DOHH2 (cell line): ENCODE measurements at regions not wholly inside any gene's neighbourhood (a gene's known extent, or its start where the extent isn't known, plus 50 kb on each side); places are given as distances from the start of the nearest gene placed in this dataset.

Experiments
- H3F3A ChIP-seq: fragments of 200-600 bp; sonication (generic), shearing (Covaris generic); 2 replicates; pipeline ENCODE4 v1.6.0; 2016; ENCODE audit warnings: antibody characterized with exemption, mild to moderate bottlenecking; ENCODE audit not compliant: control insufficient read depth, insufficient read depth
- H3K27ac ChIP-seq: fragments of 200-600 bp; sonication (generic); 2 replicates; pipeline ENCODE4 v1.5.1; 2014; ENCODE audit warnings: low read depth, mild to moderate bottlenecking, low read length, moderate library complexity
- H3K27me3 ChIP-seq: fragments of 200-600 bp; sonication (generic); 2 replicates; pipeline ENCODE4 v1.6.1; 2014; ENCODE audit warnings: mild to moderate bottlenecking, low read length, mixed read lengths; ENCODE audit not compliant: control insufficient read depth
- H3K36me3 ChIP-seq: fragments of 200-600 bp; sonication (generic); 2 replicates; pipeline ENCODE4 v1.6.1; 2014; ENCODE audit warnings: mild to moderate bottlenecking, low read length, moderate library complexity, mixed read lengths; ENCODE audit not compliant: control insufficient read depth
- H3K4me1 ChIP-seq: fragments of 200-600 bp; sonication (generic); 2 replicates; pipeline ENCODE4 v1.6.1; 2014; ENCODE audit warnings: mild to moderate bottlenecking, low read length, mixed read lengths; ENCODE audit not compliant: control insufficient read depth
- H3K4me2 ChIP-seq: fragments of 200-600 bp; sonication (generic); 2 replicates; pipeline ENCODE4 v1.6.0; 2014; ENCODE audit warnings: mild to moderate bottlenecking, low read length, moderate library complexity
- H3K4me3 ChIP-seq: fragments of 200-600 bp; sonication (generic); 2 replicates; pipeline ENCODE4 v1.5.1; 2014; ENCODE audit warnings: mild to moderate bottlenecking, low read length, mixed read lengths
- H3K79me2 ChIP-seq: fragments of 200-600 bp; sonication (generic); 2 replicates; pipeline ENCODE4 v1.6.1; 2014; ENCODE audit warnings: mild to moderate bottlenecking, low read length, mixed read lengths; ENCODE audit not compliant: control insufficient read depth
- H3K9me2 ChIP-seq: fragments of 200-600 bp; sonication (generic); replicated peaks from 2 replicates; pipeline ENCODE4 v1.6.1; 2014; ENCODE audit warnings: mild to moderate bottlenecking, low read length, mixed read lengths; ENCODE audit not compliant: control insufficient read depth
- H3K9me3 ChIP-seq: fragments of 200-600 bp; sonication (generic); 2 replicates; pipeline ENCODE4 v1.6.1; 2014; ENCODE audit warnings: antibody characterized with exemption, low read length, mixed read lengths; ENCODE audit not compliant: control insufficient read depth, insufficient read depth
- H4K20me1 ChIP-seq: fragments of 200-600 bp; sonication (generic); 2 replicates; pipeline ENCODE4 v1.6.0; 2014; ENCODE audit warnings: low read depth, mild to moderate bottlenecking, antibody characterized with exemption, low read length, moderate library complexity; ENCODE audit not compliant: control insufficient read depth, insufficient read depth
- CTCF ChIP-seq: fragments of 200-600 bp; sonication (generic); IDR thresholded peaks from one replicate; pipeline ENCODE4 v1.5.1; 2014; ENCODE audit warnings: antibody characterized with exemption, mild to moderate bottlenecking, low read depth, low read length; ENCODE audit not compliant: poor library complexity, severe bottlenecking
- EZH2phosphoT487 ChIP-seq: fragments of 200-600 bp; sonication (generic); IDR thresholded peaks from 2 replicates; pipeline ENCODE4 v1.6.1; 2017; ENCODE audit warnings: borderline replicate concordance, mild to moderate bottlenecking, antibody characterized with exemption, low read length, moderate library complexity, mixed read lengths

DNA sequence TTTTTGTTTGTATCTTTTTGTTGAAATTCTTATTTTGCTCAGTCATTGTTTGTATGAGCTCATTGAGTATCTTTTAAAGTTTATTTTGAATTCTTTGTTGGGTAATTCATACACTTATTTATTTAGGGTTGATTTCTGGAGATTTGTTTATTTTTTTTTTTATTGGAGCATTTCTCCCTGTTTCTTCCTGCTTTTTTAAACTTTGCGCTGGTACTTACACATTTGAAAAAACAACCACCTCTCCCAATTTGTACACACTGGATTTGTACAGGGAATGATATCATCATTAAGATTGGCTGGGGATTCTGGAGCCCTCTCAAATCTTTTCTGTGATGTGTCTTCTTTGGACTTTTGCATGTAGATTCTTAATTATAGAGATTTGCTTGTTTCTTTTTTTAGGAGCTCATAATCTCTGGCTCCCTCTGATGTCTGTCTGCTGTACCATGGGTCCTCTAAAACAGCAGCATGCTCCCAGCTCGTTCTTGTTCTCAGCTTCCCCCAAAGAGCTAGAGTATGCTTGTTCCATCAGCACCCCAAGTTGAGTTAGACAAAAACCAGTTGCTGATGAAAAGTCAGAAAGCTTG is 310.7 kb downstream of the DUSP10 start:
- TF ChIP-seq EZH2phosphoT487 = no peak
- TF ChIP-seq CTCF = no peak
- H3K4me2 ChIP-seq = no peak overlapping the region

DNA sequence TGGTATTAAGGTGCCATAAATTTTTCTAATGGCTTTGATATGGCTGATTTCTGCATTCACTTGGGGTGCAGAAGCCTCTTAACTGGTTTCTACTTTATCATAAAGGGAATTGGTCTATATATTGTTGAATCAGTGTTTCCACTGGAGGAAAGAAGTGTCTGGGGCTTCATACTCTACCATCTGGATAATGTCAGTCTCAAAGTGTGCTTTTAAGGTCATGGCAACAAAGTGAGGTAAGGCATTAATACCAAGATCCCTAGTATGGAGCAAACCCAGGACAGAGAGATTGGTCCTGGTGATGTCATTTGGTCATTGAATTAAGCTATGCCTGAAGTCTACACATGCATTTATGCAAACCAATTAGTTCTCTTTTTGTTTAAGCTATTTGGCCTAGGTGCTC is 309.9 kb downstream of the DUSP10 start:
- no peaks in the 10 kb centered on the region for H4K20me1 ChIP-seq
- TF ChIP-seq EZH2phosphoT487 (no peak), CTCF (no peak)
- H3K27me3 ChIP-seq = peaks cover 6% of the 10 kb centered on the region
- no peaks in the 10 kb centered on the region for H3K4me1 ChIP-seq
- no peaks in the 10 kb centered on the region for H3F3A ChIP-seq
- H3K79me2 ChIP-seq = no peaks in the 10 kb centered on the region
- H3K27ac ChIP-seq = no peak overlapping the region
- H3K4me2 ChIP-seq = no peak overlapping the region
- H3K9me2 ChIP-seq = no peaks in the 10 kb centered on the region
- H3K36me3 ChIP-seq = no peaks in the 10 kb centered on the region
- no peaks in the 10 kb centered on the region for H3K9me3 ChIP-seq
- H3K4me3 ChIP-seq = no peak overlapping the region

More for the DNA sequence above, 310.7 kb downstream of the DUSP10 start:
- no peaks in the 10 kb centered on the region for H3K9me3 ChIP-seq
- H3K27ac ChIP-seq = no peak overlapping the region
- H3K9me2 ChIP-seq = no peaks in the 10 kb centered on the region
- peaks cover 6% of the 10 kb centered on the region for H3K27me3 ChIP-seq
- H3F3A ChIP-seq = no peaks in the 10 kb centered on the region
- H3K4me3 ChIP-seq = no peak overlapping the region
- no peaks in the 10 kb centered on the region for H4K20me1 ChIP-seq
- no peaks in the 10 kb centered on the region for H3K36me3 ChIP-seq
- no peaks in the 10 kb centered on the region for H3K4me1 ChIP-seq
- H3K79me2 ChIP-seq = no peaks in the 10 kb centered on the region

DNA sequence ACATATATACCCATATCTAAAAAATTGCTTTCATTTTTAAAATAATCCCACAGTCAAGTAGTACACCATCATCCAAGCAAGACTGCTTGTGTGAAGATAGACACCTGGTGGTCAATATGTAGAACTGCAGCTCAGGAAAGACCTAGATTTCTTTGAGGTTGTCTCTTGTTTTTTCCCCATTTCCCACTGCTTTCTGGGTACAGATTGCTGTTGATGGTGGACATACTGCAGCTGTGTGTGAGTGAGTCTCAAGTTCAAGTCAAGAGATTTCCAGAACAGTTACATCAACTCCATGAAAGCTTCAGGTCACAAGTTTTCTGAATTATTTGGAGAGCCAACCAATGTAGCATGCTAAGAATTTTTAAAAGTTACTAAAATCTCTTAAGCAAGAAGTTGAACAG is 306.4 kb downstream of the DUSP10 start:
- H3K9me3 ChIP-seq = no peaks in the 10 kb centered on the region
- peak; percentile 89 for TF ChIP-seq CTCF
- no peak for TF ChIP-seq EZH2phosphoT487
- peaks cover 15% of the 10 kb centered on the region for H3K27me3 ChIP-seq
- no peaks in the 10 kb centered on the region for H4K20me1 ChIP-seq
- H3F3A ChIP-seq = no peaks in the 10 kb centered on the region
- no peaks in the 10 kb centered on the region for H3K36me3 ChIP-seq
- H3K4me3 ChIP-seq = no peak overlapping the region
- H3K27ac ChIP-seq = no peak overlapping the region
- no peaks in the 10 kb centered on the region for H3K9me2 ChIP-seq
- no peaks in the 10 kb centered on the region for H3K79me2 ChIP-seq
- no peak overlapping the region for H3K4me2 ChIP-seq
- no peaks in the 10 kb centered on the region for H3K4me1 ChIP-seq
